ENCODE measurements at regions not wholly inside any gene's neighbourhood (a gene's known extent, or its start where the extent isn't known, plus 50 kb on each side); places are given as distances from the start of the nearest gene placed in this dataset.

- no peak for TF ChIP-seq SMC3 (IDR thresholded peaks at IDR 0.05; ENCODE audit: borderline replicate concordance, low read length)
These were observed 64.7 kb upstream of the ST3GAL5 start (continued) for GRCh38 chr2:85953476-85953875.

- Histone ChIP-seq H3K4me3 (no peak overlapping the region), H3K36me3 (ENCODE audit: control insufficient read depth in 2 of 2, insufficient read depth in 2 of 2, low read length in 1 of 2) (no peaks in the 10 kb centered on the region), H3K4me2 (ENCODE audit: control insufficient read depth, insufficient read depth) (no peak overlapping the region), H3K27ac (ENCODE audit: control insufficient read depth, insufficient read depth) (no peak overlapping the region), H3K4me1 (ENCODE audit: control insufficient read depth, insufficient read depth, low read length) (no peaks in the 10 kb centered on the region), H2AFZ (ENCODE audit: control insufficient read depth, low read depth, low read length) (no peak overlapping the region; the same call in 1 of the 2 replicates), H4K20me1 (ENCODE audit: control insufficient read depth, insufficient read depth) (no peaks in the 10 kb centered on the region), H3K9me3 (replicated peaks; ENCODE audit: control insufficient read depth, insufficient read depth, low read length) (no peaks in the 10 kb centered on the region; the same call in 2 of the 3 replicates), H3K9ac (ENCODE audit: control insufficient read depth, insufficient read depth, low read length) (no peak overlapping the region), H3K27me3 (replicated peaks in 1 of 2; ENCODE audit: control insufficient read depth in 2 of 2, insufficient read depth in 2 of 2, low read length in 1 of 2) (no peaks in the 10 kb centered on the region), H3K79me2 (ENCODE audit: control insufficient read depth, insufficient read depth, low read length) (no peaks in the 10 kb centered on the region)
- ATAC-seq (no peak), FAIRE-seq (no peak), DNase-seq (ENCODE audit: low read depth, low spot score) (no peak)
- intact Hi-C loops (cut with micrococcal nuclease; ENCODE audit: unreplicated experiment) (no loop called here), in situ Hi-C loops (cut with MboI) (no loop called here)
- BruUV-seq (replicated peaks) = no TSS peak
- POLR2A ChIA-PET = interaction anchor here (1.1 kb wide), 1 partner anchor 14 kb away, joined by 3 read pairs; no protein-coding TSS in a partner anchor
- WGBS (ENCODE audit: insufficient coverage, insufficient replicate concordance, low lambda C conversion rate, missing lambda C conversion rate) = 50% methylated on average over 8 of the region's 8 CpGs
- CTCF ChIA-PET = interaction anchor here (1.2 to 1.3 kb wide), 2 partner anchors 63 to 83 kb away, joined by 3 to 4 read pairs; no protein-coding TSS in a partner anchor
- RAD21 ChIA-PET (ENCODE audit: unreplicated experiment) = interaction anchor here (1.1 kb wide), 1 partner anchor 63 kb away, joined by 6 read pairs; the partner anchor contains the start of gene ST3GAL5
- SMC1A ChIA-PET (ENCODE audit: uncharacterized antibody, unreplicated experiment) = interaction anchor here (0.7 to 1.3 kb wide), 7 partner anchors 8 to 84 kb away, joined by 3 to 6 read pairs (median 3); partner anchors contain the start of gene ST3GAL5
- TF ChIP-seq CUX1 (IDR thresholded peaks at IDR 0.05; ENCODE audit: insufficient replicate concordance, low read depth, low read length) (no peak), ESRRA (IDR thresholded peaks at IDR 0.05; ENCODE audit: low read length) (no peak), GATAD2B (conservative IDR thresholded peaks at IDR 0.05; ENCODE audit: low read depth) (no peak), ATF7 (IDR thresholded peaks at IDR 0.05; ENCODE audit: low read depth) (no peak), CEBPB (IDR thresholded peaks at IDR 0.05; ENCODE audit: borderline replicate concordance in 1 of 2, low read depth in 2 of 2, low read length in 2 of 2) (no peak), MLLT1 (IDR thresholded peaks at IDR 0.05) (no peak), MTA2 (IDR thresholded peaks at IDR 0.05; ENCODE audit: low read depth) (no peak), RAD21 (IDR thresholded peaks at IDR 0.05; ENCODE audit: insufficient read depth, low read depth, low read length) (no peak), NRF1 (conservative IDR thresholded peaks at IDR 0.05; ENCODE audit: low read depth, low read length) (no peak), PAX5 (IDR thresholded peaks at IDR 0.05; ENCODE audit: borderline replicate concordance, low read depth, low read length) (no peak)
These were observed 63.5 kb upstream of the ST3GAL5 start for GRCh38 chr2:85952196-85952734.

Measured in GM12878 (cell line).